ENCODE measurements at regions not wholly inside any gene's neighbourhood (a gene's known extent, or its start where the extent isn't known, plus 50 kb on each side); places are given as distances from the start of the nearest gene placed in this dataset.

- DNase-seq = no peak
Measured at GRCh38 chr18:55038162-55038561, 78.9 kb upstream of the CCDC68 start.

DNA sequence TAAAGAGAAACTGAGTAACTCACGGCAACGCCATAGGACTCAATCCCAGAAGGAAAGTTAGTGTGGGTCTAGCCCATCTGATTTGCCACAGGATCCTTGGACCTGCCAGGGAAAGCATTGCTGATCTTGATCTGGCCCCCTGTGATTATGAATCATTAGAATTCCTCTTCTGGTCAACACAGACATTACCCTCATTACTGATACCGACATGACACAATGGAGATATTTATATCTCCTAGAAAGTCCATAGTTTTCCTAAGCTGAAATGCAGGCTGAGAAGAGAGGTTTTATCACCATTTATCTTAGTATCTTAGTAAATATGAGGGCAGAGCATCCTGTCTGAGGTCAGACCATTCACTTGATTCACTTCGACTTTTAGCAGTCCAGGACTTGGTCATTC, 75.5 kb upstream of the CCDC68 start:
- no peak for DNase-seq

- DNase-seq = peak; percentile 60
Measured at GRCh38 chr18:55031979-55032378, 72.7 kb upstream of the CCDC68 start.

GRCh38 chr18:55031576-55031975, 72.3 kb upstream of the CCDC68 start:
- no peak for DNase-seq

DNA sequence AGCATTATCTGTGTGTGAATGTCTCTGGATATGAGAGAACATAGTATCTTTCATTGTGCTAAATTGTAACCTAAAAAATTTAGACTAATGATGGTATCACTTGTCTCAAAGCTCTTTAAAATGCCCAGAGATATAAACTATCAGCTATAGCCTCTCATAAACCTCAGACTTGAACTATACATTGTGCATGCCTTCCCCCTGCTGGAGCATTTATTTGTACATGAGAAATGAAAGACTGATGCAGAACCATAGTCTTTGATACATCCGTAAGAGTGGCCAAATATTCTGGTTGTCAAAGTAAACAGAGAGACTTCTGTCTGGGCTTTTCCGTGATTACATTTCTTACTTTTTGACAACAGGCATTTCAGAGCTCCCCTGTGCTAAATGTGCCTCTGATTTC, 71.9 kb upstream of the CCDC68 start:
- DNase-seq = no peak

DNA sequence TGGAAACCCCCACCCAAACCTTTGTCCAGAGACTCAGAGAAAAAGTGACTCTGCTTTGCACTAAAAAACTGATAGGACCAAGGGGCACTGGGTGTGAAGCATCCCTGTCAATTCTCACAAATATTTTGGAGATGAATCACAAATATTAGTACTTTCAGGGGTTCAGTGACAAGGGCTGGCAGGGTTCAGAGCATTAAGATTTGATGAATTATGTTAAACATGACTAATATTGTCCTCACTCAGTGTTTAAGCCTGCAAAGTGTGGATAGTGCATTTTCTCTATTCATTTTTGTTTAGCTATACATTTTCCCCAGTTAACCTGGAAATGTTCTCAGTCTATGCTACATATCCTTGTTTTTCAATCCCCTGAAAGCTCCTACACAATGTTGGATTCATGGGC, 65.3 kb upstream of the CCDC68 start:
- DNase-seq = no peak

- DNase-seq = no peak
Measured at GRCh38 chr18:55018602-55019001, 59.3 kb upstream of the CCDC68 start.

DNA sequence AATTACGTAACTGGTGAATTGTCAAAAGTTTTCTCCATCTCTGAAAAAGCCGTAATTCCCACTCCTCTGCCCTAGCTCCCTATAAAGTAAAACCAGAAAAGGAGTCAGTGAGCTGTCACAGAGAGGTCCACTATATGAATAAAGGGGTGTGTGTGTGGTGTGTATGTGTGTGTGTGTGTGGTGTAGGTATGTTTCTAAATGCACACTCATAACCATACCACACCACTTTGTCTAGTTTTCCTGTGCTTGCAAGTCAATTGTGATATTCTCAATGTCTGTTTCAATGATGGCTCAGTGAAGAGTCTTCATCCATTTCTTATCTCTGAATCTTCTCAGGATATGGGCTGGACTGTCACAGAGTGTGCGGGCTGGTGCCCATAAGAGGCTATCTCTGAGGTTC, 54.8 kb upstream of the CCDC68 start:
- DNase-seq = no peak

DNA sequence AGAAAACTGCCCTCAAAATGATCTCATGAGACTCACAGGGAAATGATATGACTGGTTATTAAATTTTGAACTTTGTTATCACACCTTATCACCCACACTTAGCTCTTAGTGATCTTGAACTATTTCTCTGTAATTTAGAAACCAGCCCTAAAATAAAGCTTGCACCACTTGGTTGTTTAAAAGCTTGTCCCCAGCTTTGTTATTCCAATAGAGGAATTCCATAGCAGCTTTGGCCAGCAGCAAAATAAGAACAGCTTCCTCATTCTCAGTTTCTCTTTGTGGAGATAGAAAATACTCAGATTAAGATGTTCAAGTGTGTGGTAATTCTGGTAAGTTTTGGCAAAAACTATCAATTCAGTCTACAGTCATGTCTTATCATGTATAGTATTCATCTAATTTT, 54.4 kb upstream of the CCDC68 start:
- DNase-seq = no peak

DNA sequence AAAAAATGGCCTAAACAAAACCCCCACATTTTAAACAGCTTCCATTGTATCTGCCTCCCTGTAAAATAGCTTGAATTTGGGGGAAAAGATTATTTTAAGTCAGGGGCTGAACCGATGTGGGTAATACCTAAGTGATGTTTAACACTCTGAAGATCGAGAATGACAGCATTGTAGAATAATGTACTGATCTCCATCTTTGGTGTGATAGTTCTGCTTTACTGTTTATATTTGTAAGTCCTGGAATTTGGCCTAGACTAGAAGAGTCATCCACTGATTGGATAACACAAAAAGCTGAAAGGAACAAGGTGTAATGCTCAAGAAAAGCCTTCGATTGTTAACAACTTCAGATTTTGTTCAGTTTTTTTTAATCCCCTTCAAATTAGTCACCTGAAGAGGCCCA, 53.8 kb upstream of the CCDC68 start:
- no peak for DNase-seq

GRCh38 chr18:55012008-55012407, 52.7 kb upstream of the CCDC68 start:
- DNase-seq = no peak
